Stimulated activated CD4-positive, alpha-beta T cell treated with anti-CD3 and anti-CD28 coated beads, Interleukin-15, amount 100 ng/mL, for 48 hours (primary cell): ENCODE measurements at regions not wholly inside any gene's neighbourhood (a gene's known extent, or its start where the extent isn't known, plus 50 kb on each side); places are given as distances from the start of the nearest gene placed in this dataset.
"Not testable (repeated sequence)": the region's sequence is repeated elsewhere in the genome, so short reads cannot be mapped to it uniquely, and the experiment has no call there.

Experiments used
- DNase-seq, 2 donors: peaks; one replicate each; pipeline ENCODE4 v3.0.0-alpha.2; 2020; ENCODE audit warnings: low read depth in 2 of 2

- no peak for DNase-seq
These were observed 346.3 kb downstream of the LRATD1 start for GRCh38 chr2:14978845-14979244.

GRCh38 chr2:14982790-14983189 is 350.3 kb downstream of the LRATD1 start:
- DNase-seq = no peak

GRCh38 chr2:14988600-14988999 is 356.1 kb downstream of the LRATD1 start:
- DNase-seq = no peak

GRCh38 chr2:14991723-14992122 is 359.2 kb downstream of the LRATD1 start:
- DNase-seq = no peak

GRCh38 chr2:14994721-14995120 is 362.2 kb downstream of the LRATD1 start:
- DNase-seq = no peak

GRCh38 chr2:14996351-14997014 is 364.0 kb downstream of the LRATD1 start:
- DNase-seq = no peak

GRCh38 chr2:14998546-14998945 is 366.0 kb downstream of the LRATD1 start:
- DNase-seq = no peak

- no peak for DNase-seq
These were observed 366.7 kb downstream of the LRATD1 start for GRCh38 chr2:14999114-14999661.

- DNase-seq = not testable (repeated sequence)
These were observed 370.0 kb downstream of the LRATD1 start for GRCh38 chr2:15002519-15002918.

- DNase-seq = no peak
These were observed 374.1 kb downstream of the LRATD1 start for GRCh38 chr2:15006667-15007066.

- DNase-seq = no peak
These were observed 377.2 kb downstream of the LRATD1 start for GRCh38 chr2:15009681-15010080.

- DNase-seq = no peak
These were observed 377.8 kb downstream of the LRATD1 start for GRCh38 chr2:15010346-15010745.

- no peak for DNase-seq
These were observed 386.3 kb downstream of the LRATD1 start for GRCh38 chr2:15018814-15019213.

GRCh38 chr2:15023221-15023620 is 390.7 kb downstream of the LRATD1 start:
- DNase-seq = no peak

- no peak for DNase-seq
These were observed 395.9 kb downstream of the LRATD1 start for GRCh38 chr2:15028406-15028805.

- no peak for DNase-seq
These were observed 399.3 kb downstream of the LRATD1 start for GRCh38 chr2:15031745-15032240.

GRCh38 chr2:15034246-15034645 is 401.7 kb downstream of the LRATD1 start:
- no peak for DNase-seq

GRCh38 chr2:15034860-15035259 is 402.3 kb downstream of the LRATD1 start:
- no peak for DNase-seq

- DNase-seq = peak in 1 of 2 donors; percentile 6
These were observed 406.1 kb downstream of the LRATD1 start for GRCh38 chr2:15038366-15039364.

- DNase-seq = no peak
These were observed 408.0 kb downstream of the LRATD1 start for GRCh38 chr2:15040429-15041084.

- DNase-seq = no peak
These were observed 408.9 kb downstream of the LRATD1 start for GRCh38 chr2:15041429-15041837.

- no peak for DNase-seq
These were observed 410.3 kb downstream of the LRATD1 start for GRCh38 chr2:15042801-15043217.
